GM21360 (cell line): ENCODE measurements at regions not wholly inside any gene's neighbourhood (a gene's known extent, or its start where the extent isn't known, plus 50 kb on each side); places are given as distances from the start of the nearest gene placed in this dataset.

Experiments
- ATAC-seq: cut with Tn5 transposase; IDR thresholded peaks from one replicate; pipeline ENCODE4 v1.9.1; 2021; ENCODE audit warnings: mild to moderate bottlenecking, moderate library complexity; ENCODE audit not compliant: unreplicated experiment

DNA sequence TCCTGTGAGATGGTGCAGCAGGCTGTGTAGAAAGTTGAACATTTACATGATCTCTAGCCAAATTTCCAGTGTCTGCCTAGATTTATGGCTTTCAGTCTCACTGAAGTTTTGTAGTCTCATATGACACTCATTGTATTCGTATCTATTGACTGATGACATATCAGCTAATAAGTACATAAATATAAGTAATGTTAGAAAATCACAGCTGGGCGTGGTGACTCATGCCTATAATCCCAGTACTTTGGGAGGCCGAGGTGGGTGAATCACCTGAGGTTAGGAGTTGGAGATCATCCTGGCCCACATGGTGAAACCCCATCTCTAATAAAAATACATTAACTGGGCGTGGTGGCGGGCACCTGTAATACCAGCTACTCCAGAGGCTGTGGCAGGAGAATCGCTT is 54.7 kb upstream of the HTR2A start:
- ATAC-seq = no peak

DNA sequence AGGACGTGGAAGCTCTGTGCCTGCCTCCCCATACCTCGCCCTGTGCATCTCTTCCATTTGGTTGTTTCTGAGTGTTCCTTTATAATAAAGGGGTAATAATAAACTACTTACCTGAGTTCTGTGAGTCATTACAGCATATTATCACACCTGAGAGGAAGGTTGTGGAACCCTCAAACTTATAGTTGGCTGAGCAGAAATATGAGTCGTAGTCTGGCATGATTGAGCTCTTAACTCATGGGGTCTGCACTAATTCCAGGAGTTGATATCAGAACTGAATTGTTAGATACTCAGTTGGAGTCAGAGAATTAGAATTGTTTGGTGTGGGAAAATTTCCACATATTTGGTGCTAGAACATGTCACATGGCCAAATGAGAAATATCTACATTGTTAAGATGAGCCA is 52.4 kb upstream of the HTR2A start:
- ATAC-seq = no peak

DNA sequence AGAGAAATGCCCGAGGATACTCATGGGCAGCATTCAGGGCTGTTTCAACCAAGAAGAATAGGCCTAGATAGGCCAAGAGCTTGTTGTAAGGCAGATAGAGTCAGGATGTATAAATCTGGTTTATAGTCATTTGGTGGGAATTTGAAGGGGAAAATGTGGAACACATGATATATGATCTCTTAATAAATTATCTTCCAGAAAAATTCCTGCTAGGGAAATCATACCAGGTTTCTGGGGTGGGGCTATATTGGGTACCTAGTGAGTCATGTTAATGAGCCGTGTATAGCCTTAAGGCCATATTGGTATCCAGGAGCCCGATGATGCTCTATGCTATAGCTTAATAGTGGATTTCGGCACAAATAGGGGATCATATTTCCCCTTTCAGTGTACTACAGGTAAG is 51.5 kb upstream of the HTR2A start:
- no peak for ATAC-seq

DNA sequence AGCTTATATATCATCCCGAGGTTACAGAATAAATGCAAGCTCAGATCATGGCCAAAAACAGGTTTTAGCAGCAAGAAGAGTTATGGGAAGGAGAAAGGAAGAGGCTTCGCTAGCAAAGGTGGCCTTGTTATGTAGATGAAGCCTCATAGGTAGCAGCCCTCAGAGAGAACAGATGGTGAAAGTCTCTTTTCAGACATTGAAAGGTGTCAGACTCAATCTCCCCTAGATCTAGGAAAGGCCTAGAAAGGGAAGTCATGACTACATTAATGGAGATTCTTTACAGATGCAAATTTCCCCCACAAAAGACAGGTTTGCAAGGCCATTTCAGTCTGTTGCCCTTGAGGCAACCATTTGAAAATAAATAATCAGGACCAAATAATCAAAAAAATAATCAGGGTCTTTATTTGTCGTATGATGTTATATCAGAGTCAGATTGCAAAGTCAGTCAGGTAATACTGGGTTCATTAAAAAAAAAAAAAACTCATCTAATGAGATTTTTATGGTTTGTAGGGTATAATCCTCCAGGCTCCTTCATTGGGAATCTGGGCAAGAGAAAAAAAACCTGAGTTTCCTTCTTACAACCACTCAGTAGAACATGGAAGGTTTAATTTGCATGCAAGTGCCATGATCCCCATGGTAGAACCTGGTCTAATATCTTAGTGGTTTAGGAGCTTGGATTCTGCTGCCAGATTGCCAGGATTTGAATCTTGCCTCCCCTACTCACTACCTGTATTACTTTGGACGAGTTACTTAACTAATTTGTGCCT is 50.8 kb upstream of the HTR2A start:
- no peak for ATAC-seq
